ENCODE measurements at regions not wholly inside any gene's neighbourhood (a gene's known extent, or its start where the extent isn't known, plus 50 kb on each side); places are given as distances from the start of the nearest gene placed in this dataset.

GRCh38 chr5:67935908-67936566 is 279.5 kb upstream of the PIK3R1 start:
- TF ChIP-seq POLR2A (IDR thresholded peaks at IDR 0.05): no peak
- TF ChIP-seq CTCF (IDR thresholded peaks at IDR 0.05): no peak

Data from Peyer's patch (tissue), 4 donors.